ENCODE measurements at regions not wholly inside any gene's neighbourhood (a gene's known extent, or its start where the extent isn't known, plus 50 kb on each side); places are given as distances from the start of the nearest gene placed in this dataset.

DNA sequence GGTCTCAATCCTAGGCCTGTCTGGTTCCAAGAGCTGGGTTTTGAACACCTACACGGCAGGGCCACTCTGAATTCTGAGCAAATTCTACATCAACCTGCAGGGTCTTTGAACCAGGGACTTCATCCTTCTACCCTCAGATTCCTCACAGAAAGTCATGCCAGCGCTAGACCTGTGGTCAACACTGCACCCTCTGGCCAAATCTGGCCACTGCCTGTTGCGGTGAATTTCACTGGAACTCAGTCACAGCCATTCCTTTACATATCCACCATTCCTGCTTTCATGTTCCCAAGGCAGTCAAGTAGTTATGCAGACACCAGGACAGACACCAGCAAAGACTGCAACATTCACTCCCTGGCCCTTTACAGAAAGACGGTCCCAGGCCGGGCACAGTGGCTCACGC is 144.6 kb downstream of the C16orf95 start:
- Histone ChIP-seq H3K9me3 (ENCODE audit: control insufficient read depth in 2 of 2, insufficient read depth in 1 of 2, low read depth in 1 of 2, low read length in 1 of 2) (no peaks in the 10 kb centered on the region), H3K4me1 (ENCODE audit: control insufficient read depth in 3 of 3, insufficient read depth in 2 of 3, low read depth in 1 of 3, low read length in 2 of 3) (no peaks in the 10 kb centered on the region), H3K27me3 (ENCODE audit: control insufficient read depth in 3 of 3, insufficient read depth in 3 of 3, low read length in 3 of 3) (peaks cover 0 to 4% (median 0%) of the 10 kb centered on the region in 3 donors), H3K4me3 (ENCODE audit: low read depth in 1 of 3, low read length in 3 of 3) (no peak overlapping the region), H3K27ac (ENCODE audit: low read depth in 1 of 3, low read length in 2 of 3) (no peak overlapping the region), H3K36me3 (ENCODE audit: control insufficient read depth in 3 of 3, insufficient read depth in 2 of 3, low read depth in 1 of 3, low read length in 3 of 3) (no peaks in the 10 kb centered on the region)
- FAIRE-seq, result no peak
- DNase-seq, result no peak
- 81 to 90% (median 87%) methylated on average over 6 of the region's 6 CpGs for WGBS, 3 donors

DNA sequence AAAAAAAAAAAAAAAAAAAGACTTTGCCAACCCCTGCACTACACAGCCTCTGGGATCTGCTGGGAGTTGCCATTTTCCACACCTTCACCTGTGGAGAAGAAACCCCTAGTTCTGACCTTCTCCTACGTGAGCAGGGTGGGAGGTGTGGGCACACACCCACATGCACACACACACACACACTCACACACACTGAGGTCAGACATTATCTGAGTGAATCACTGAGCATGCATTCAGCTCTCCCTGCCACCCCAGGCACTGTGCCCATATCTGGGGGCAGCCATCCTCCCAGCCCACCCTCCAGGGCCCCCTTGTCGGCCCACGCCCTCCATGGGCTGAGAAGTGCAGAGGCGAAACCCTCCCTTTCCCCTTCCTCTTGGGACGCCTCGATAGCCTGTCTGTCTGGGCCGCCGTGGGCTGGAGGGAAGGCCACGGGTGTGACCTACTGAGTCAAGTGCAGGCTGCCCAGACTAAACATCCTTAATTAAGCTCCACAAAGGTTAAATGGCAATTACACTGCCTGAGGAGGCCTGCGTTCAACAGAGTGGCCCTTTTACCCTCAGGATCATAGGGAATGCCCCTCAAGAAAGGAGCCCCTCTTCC is 143.8 kb downstream of the C16orf95 start:
- no peak overlapping the region for H3K27ac ChIP-seq (ENCODE audit: low read depth in 1 of 3, low read length in 2 of 3)
- 65 to 83% (median 77%) methylated on average over 8 to 10 of the region's 10 CpGs for WGBS, 3 donors
- H3K4me3 ChIP-seq (ENCODE audit: low read depth in 1 of 3, low read length in 3 of 3), result no peak overlapping the region
- no peaks in the 10 kb centered on the region for H3K9me3 ChIP-seq (ENCODE audit: control insufficient read depth in 2 of 2, insufficient read depth in 1 of 2, low read depth in 1 of 2, low read length in 1 of 2)
- H3K4me1 ChIP-seq (ENCODE audit: control insufficient read depth in 3 of 3, insufficient read depth in 2 of 3, low read depth in 1 of 3, low read length in 2 of 3), result no peaks in the 10 kb centered on the region
- DNase-seq (no peak), FAIRE-seq (no peak)
- no peaks in the 10 kb centered on the region for H3K36me3 ChIP-seq (ENCODE audit: control insufficient read depth in 3 of 3, insufficient read depth in 2 of 3, low read depth in 1 of 3, low read length in 3 of 3)
- peaks cover 0 to 4% (median 0%) of the 10 kb centered on the region in 3 donors for H3K27me3 ChIP-seq (ENCODE audit: control insufficient read depth in 3 of 3, insufficient read depth in 3 of 3, low read length in 3 of 3)

DNA sequence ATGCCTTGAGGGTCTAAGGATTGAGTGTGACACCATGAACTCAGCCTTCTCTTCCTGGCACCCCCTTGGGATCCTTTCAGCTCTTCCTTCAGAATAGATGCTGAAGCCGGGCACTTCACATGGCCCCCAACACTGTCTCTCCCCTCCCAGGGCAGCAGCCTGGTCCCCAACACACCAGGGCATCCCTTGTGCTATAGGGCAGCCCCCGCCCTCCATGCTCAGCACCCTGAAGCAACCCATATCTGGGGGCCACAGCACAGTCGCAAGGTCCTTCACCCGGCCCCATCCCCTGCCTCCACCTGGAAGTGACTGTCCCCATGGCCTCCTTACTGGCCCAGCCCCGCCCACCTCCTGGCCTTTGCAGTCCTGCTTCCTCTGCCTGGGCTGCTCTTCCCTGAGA is 143.1 kb downstream of the C16orf95 start:
- Histone ChIP-seq H3K27ac (ENCODE audit: low read depth in 1 of 3, low read length in 2 of 3) (no peak overlapping the region), H3K9me3 (ENCODE audit: control insufficient read depth in 2 of 2, insufficient read depth in 1 of 2, low read depth in 1 of 2, low read length in 1 of 2) (no peaks in the 10 kb centered on the region), H3K4me3 (ENCODE audit: low read depth in 1 of 3, low read length in 3 of 3) (no peak overlapping the region), H3K4me1 (ENCODE audit: control insufficient read depth in 3 of 3, insufficient read depth in 2 of 3, low read depth in 1 of 3, low read length in 2 of 3) (no peaks in the 10 kb centered on the region), H3K36me3 (ENCODE audit: control insufficient read depth in 3 of 3, insufficient read depth in 2 of 3, low read depth in 1 of 3, low read length in 3 of 3) (no peaks in the 10 kb centered on the region), H3K27me3 (ENCODE audit: control insufficient read depth in 3 of 3, insufficient read depth in 3 of 3, low read length in 3 of 3) (peaks cover 0 to 4% (median 0%) of the 10 kb centered on the region in 3 donors)
- 76 to 80% (median 78%) methylated on average over 4 to 5 of the region's 5 CpGs for WGBS, 3 donors
- DNase-seq (no peak), FAIRE-seq (no peak)

DNA sequence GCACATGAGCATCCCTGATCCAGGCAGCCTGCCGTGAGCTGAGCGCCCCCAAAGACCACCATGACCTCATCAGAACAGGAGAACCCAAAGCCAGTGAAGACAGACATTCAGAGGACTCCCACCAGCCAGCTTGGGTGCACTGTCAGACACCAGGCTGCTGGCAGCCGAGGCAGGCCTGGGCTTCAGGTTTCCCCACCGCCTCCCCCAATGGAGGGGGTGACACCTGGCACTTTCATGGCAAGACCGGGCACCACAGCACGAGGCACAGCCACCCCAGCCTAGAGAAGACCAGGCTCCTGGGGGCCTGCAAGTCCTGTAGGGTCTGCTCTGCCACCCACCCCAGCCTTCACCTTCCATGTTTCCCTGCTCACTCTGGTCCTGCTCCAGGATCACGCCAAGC is 140.5 kb downstream of the C16orf95 start:
- peaks cover 0 to 4% (median 0%) of the 10 kb centered on the region in 3 donors for H3K27me3 ChIP-seq (ENCODE audit: control insufficient read depth in 3 of 3, insufficient read depth in 3 of 3, low read length in 3 of 3)
- H3K9me3 ChIP-seq (ENCODE audit: control insufficient read depth in 2 of 2, insufficient read depth in 1 of 2, low read depth in 1 of 2, low read length in 1 of 2), result no peaks in the 10 kb centered on the region
- WGBS, 3 donors, result 77 to 91% (median 85%) methylated on average over 5 to 7 of the region's 7 CpGs
- no peak overlapping the region for H3K27ac ChIP-seq (ENCODE audit: low read depth in 1 of 3, low read length in 2 of 3)
- DNase-seq (no peak), FAIRE-seq (no peak)
- no peaks in the 10 kb centered on the region for H3K4me1 ChIP-seq (ENCODE audit: control insufficient read depth in 3 of 3, insufficient read depth in 2 of 3, low read depth in 1 of 3, low read length in 2 of 3)
- H3K4me3 ChIP-seq (ENCODE audit: low read depth in 1 of 3, low read length in 3 of 3), result no peak overlapping the region
- no peaks in the 10 kb centered on the region for H3K36me3 ChIP-seq (ENCODE audit: control insufficient read depth in 3 of 3, insufficient read depth in 2 of 3, low read depth in 1 of 3, low read length in 3 of 3)

DNA sequence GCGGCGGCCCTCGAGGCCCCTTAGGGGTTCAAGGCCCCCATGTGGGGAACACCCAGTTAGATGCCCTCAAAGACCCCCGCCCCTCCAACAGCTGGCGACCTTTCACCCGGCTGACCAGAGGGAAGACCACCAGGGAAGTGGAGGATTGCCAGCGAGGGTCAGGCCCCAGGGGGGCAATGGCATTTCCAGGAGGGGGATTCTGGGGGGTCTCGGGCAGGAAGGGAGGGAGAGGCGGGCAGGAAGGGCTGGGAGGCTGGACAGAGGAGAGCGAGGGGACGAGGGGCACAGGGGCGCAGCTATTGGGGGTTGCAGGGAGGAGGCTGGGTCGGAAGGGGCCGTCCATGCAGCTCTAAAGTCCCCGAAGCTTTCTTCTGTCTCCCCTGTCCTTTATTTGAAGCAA is 139.5 kb downstream of the C16orf95 start:
- FAIRE-seq (no peak), DNase-seq (no peak)
- no peaks in the 10 kb centered on the region for H3K4me1 ChIP-seq (ENCODE audit: control insufficient read depth in 3 of 3, insufficient read depth in 2 of 3, low read depth in 1 of 3, low read length in 2 of 3)
- no peak overlapping the region for H3K27ac ChIP-seq (ENCODE audit: low read depth in 1 of 3, low read length in 2 of 3)
- WGBS, 3 donors, result 64 to 68% (median 64%) methylated on average over 14 to 15 of the region's 15 CpGs
- H3K4me3 ChIP-seq (ENCODE audit: low read depth in 1 of 3, low read length in 3 of 3), result no peak overlapping the region
- no peaks in the 10 kb centered on the region for H3K9me3 ChIP-seq (ENCODE audit: control insufficient read depth in 2 of 2, insufficient read depth in 1 of 2, low read depth in 1 of 2, low read length in 1 of 2)
- H3K36me3 ChIP-seq (ENCODE audit: control insufficient read depth in 3 of 3, insufficient read depth in 2 of 3, low read depth in 1 of 3, low read length in 3 of 3), result no peaks in the 10 kb centered on the region
- peaks cover 0 to 4% (median 0%) of the 10 kb centered on the region in 3 donors for H3K27me3 ChIP-seq (ENCODE audit: control insufficient read depth in 3 of 3, insufficient read depth in 3 of 3, low read length in 3 of 3)

DNA sequence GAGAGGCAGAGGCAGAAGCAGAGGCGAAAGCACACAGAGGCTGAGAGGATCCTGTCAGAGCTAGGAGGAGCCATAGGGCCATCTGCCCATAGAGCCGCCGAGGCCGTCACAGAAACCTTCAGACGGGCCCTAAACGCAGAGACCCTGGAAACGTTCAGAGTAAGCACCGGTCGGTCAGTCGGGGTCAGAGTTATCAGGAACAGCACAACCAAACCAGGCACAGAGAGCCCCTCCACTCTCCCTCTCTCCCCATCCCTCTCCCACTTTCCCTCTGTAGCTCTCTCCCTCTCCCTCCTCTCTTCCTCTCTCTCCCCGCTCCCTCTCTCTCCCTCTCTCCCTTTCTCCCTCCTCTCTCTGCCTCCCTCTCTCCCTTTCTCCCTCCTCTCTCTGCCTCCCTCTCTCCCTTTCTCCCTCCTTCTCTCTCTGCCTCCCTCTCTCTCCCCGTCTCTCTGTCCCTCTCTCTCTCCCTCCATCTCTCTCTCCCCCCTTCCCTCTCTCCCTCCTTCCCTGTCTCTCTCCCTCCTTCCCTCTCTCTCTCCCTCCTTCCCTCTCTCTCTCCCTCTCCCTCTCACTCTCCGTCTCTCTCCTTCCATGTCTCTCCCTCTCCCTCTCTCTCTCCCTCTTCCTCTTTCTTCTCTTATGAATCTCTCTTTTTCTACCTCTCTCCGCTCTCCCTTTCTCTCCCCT is 138.9 kb downstream of the C16orf95 start:
- FAIRE-seq, result no peak
- no peaks in the 10 kb centered on the region for H3K9me3 ChIP-seq (ENCODE audit: control insufficient read depth in 2 of 2, insufficient read depth in 1 of 2, low read depth in 1 of 2, low read length in 1 of 2)
- WGBS, 3 donors, result 28 to 33% (median 31%) methylated on average over 13 to 14 of the region's 14 CpGs
- no peaks in the 10 kb centered on the region for H3K36me3 ChIP-seq (ENCODE audit: control insufficient read depth in 3 of 3, insufficient read depth in 2 of 3, low read depth in 1 of 3, low read length in 3 of 3)
- H3K4me1 ChIP-seq (ENCODE audit: control insufficient read depth in 3 of 3, insufficient read depth in 2 of 3, low read depth in 1 of 3, low read length in 2 of 3), result no peaks in the 10 kb centered on the region
- H3K27me3 ChIP-seq (ENCODE audit: control insufficient read depth in 3 of 3, insufficient read depth in 3 of 3, low read length in 3 of 3), result peaks cover 0 to 4% (median 0%) of the 10 kb centered on the region in 3 donors
- no peak overlapping the region for H3K27ac ChIP-seq (ENCODE audit: low read depth in 1 of 3, low read length in 2 of 3)
- no peak overlapping the region for H3K4me3 ChIP-seq (ENCODE audit: low read depth in 1 of 3, low read length in 3 of 3)
- no peak for DNase-seq

DNA sequence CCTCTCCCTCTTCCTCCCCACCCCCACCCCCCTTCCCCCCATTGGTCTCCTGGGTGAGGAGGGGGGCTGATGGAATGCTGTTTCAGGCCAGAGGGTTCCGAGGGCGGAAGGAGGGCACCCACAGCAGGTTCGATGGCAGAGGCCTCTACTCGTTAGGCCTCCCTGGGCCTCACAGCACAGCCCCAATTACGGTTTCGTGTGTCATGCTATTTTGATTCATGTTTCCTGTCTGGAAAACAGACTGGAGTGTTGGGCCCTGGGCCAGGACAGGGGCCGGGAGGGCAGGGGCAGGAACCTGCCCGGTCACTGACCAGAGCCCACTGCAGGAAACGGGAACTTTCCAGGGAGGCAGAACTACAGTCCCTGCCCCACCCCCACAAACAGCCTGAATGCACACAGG is 138.2 kb downstream of the C16orf95 start:
- Histone ChIP-seq H3K4me1 (ENCODE audit: control insufficient read depth in 3 of 3, insufficient read depth in 2 of 3, low read depth in 1 of 3, low read length in 2 of 3) (no peaks in the 10 kb centered on the region), H3K27me3 (ENCODE audit: control insufficient read depth in 3 of 3, insufficient read depth in 3 of 3, low read length in 3 of 3) (peaks cover 0 to 4% (median 0%) of the 10 kb centered on the region in 3 donors), H3K4me3 (ENCODE audit: low read depth in 1 of 3, low read length in 3 of 3) (no peak overlapping the region), H3K36me3 (ENCODE audit: control insufficient read depth in 3 of 3, insufficient read depth in 2 of 3, low read depth in 1 of 3, low read length in 3 of 3) (no peaks in the 10 kb centered on the region), H3K27ac (ENCODE audit: low read depth in 1 of 3, low read length in 2 of 3) (no peak overlapping the region), H3K9me3 (ENCODE audit: control insufficient read depth in 2 of 2, insufficient read depth in 1 of 2, low read depth in 1 of 2, low read length in 1 of 2) (no peaks in the 10 kb centered on the region)
- peak in 1 of 2 donors; percentile 14 for DNase-seq
- FAIRE-seq, result no peak
- WGBS, 3 donors, result 32 to 36% (median 32%) methylated on average over 9 of the region's 9 CpGs

DNA sequence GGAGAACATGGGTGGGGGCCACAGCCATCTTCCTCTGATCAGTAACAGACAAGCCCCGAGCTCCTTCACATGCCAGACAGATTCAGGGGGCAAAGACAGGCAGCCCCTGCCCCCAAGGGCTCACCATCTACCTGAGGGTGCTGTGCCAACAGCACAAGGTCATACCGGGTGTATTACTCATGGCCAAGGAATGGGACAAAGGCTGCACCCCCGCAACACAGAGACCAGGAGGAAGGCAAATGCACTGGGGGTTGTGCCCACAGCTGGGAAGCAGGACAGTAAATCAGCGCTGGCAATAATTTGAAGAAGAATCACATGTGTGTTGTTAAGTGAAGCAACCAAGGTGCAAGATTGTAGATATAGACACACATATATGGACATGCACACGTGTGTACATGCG is 137.1 kb downstream of the C16orf95 start:
- Histone ChIP-seq H3K4me3 (ENCODE audit: low read depth in 1 of 3, low read length in 3 of 3) (no peak overlapping the region), H3K27ac (ENCODE audit: low read depth in 1 of 3, low read length in 2 of 3) (no peak overlapping the region), H3K36me3 (ENCODE audit: control insufficient read depth in 3 of 3, insufficient read depth in 2 of 3, low read depth in 1 of 3, low read length in 3 of 3) (no peaks in the 10 kb centered on the region), H3K4me1 (ENCODE audit: control insufficient read depth in 3 of 3, insufficient read depth in 2 of 3, low read depth in 1 of 3, low read length in 2 of 3) (no peaks in the 10 kb centered on the region), H3K9me3 (ENCODE audit: control insufficient read depth in 2 of 2, insufficient read depth in 1 of 2, low read depth in 1 of 2, low read length in 1 of 2) (no peaks in the 10 kb centered on the region), H3K27me3 (ENCODE audit: control insufficient read depth in 3 of 3, insufficient read depth in 3 of 3, low read length in 3 of 3) (peaks cover 0 to 4% (median 0%) of the 10 kb centered on the region in 3 donors)
- WGBS, 3 donors, result 64 to 88% (median 69%) methylated on average over 6 of the region's 6 CpGs
- FAIRE-seq (no peak), DNase-seq (no peak)

All from small intestine (tissue), 7 donors.